WTC11 (cell line): ENCODE measurements at regions not wholly inside any gene's neighbourhood (a gene's known extent, or its start where the extent isn't known, plus 50 kb on each side); places are given as distances from the start of the nearest gene placed in this dataset.

ENCODE experiments used
- AR ChIP-seq: fragments of 250-450 bp; sonication (Bioruptor Pico); IDR thresholded peaks from 2 replicates; pipeline ENCODE4 v1.9.0; 2021; ENCODE audit warnings: mild to moderate bottlenecking
- CBFB ChIP-seq: sonication (generic); formaldehyde crosslinking; IDR thresholded peaks from 2 replicates; pipeline ENCODE4 v1.8.1; 2022; ENCODE audit warnings: mild to moderate bottlenecking, low read depth, missing genetic modification reagents
- CTCF ChIP-seq: fragments of 200-600 bp; IDR thresholded peaks from 2 replicates; pipeline ENCODE4 v1.8.0; 2022; ENCODE audit warnings: antibody characterized with exemption
- E2F5 ChIP-seq: sonication (generic); formaldehyde crosslinking; IDR thresholded peaks from 2 replicates; pipeline ENCODE4 v1.8.1; 2022; ENCODE audit warnings: mild to moderate bottlenecking, moderate library complexity, missing genetic modification reagents
- ETV6 ChIP-seq: sonication (generic); formaldehyde crosslinking; IDR thresholded peaks from 2 replicates; pipeline ENCODE4 v1.8.1; 2022; ENCODE audit warnings: mild to moderate bottlenecking, missing genetic modification reagents
- FOXK1 ChIP-seq: sonication (generic); formaldehyde crosslinking; IDR thresholded peaks from 2 replicates; pipeline ENCODE4 v1.8.0; 2022; ENCODE audit warnings: mild to moderate bottlenecking, moderate library complexity, missing genetic modification reagents
- HMGXB4 ChIP-seq: sonication (generic); formaldehyde crosslinking; IDR thresholded peaks from 2 replicates; pipeline ENCODE4 v1.8.1; 2023; ENCODE audit warnings: mild to moderate bottlenecking, moderate library complexity, missing genetic modification reagents
- JAZF1 ChIP-seq: fragments of 250-450 bp; sonication (Bioruptor Pico); IDR thresholded peaks from 2 replicates; pipeline ENCODE4 v1.9.0; 2021; ENCODE audit warnings: moderate library complexity, mild to moderate bottlenecking, inconsistent platforms
- NFE2L1 ChIP-seq: sonication (generic); formaldehyde crosslinking; IDR thresholded peaks from 2 replicates; pipeline ENCODE4 v1.8.1; 2023; ENCODE audit warnings: missing genetic modification reagents
- USF1 ChIP-seq: sonication (generic); formaldehyde crosslinking; IDR thresholded peaks from 2 replicates; pipeline ENCODE4 v1.8.0; 2022; ENCODE audit warnings: mild to moderate bottlenecking, missing genetic modification reagents
- USF2 ChIP-seq: sonication (generic); formaldehyde crosslinking; IDR thresholded peaks from 2 replicates; pipeline ENCODE4 v1.8.1; 2023; ENCODE audit warnings: mild to moderate bottlenecking, missing genetic modification reagents, moderate library complexity
- ZBTB21 ChIP-seq: sonication (generic); formaldehyde crosslinking; IDR thresholded peaks from 2 replicates; pipeline ENCODE4 v1.8.1; 2023; ENCODE audit warnings: mild to moderate bottlenecking, missing genetic modification reagents, borderline replicate concordance

GRCh38 chr1:228940926-228941325 lies 205.6 kb downstream of the RHOU start:
- TF ChIP-seq CTCF (no peak), HMGXB4 (CRISPR knock-in tag) (no peak), USF1 (CRISPR knock-in tag) (no peak), ZBTB21 (CRISPR knock-in tag) (no peak), E2F5 (CRISPR knock-in tag) (no peak), USF2 (CRISPR knock-in tag) (no peak), FOXK1 (no peak), AR (CRISPR knock-in tag) (no peak), ETV6 (no peak), NFE2L1 (CRISPR knock-in tag) (no peak), CBFB (CRISPR knock-in tag) (no peak), JAZF1 (no peak)
